H9 (cell line): ENCODE measurements at regions not wholly inside any gene's neighbourhood (a gene's known extent, or its start where the extent isn't known, plus 50 kb on each side); places are given as distances from the start of the nearest gene placed in this dataset.

ENCODE experiments used
- DNase-seq: peaks from one replicate; pipeline ENCODE4 v3.0.0-alpha.2; 2017
- H2AFZ ChIP-seq: one replicate; pipeline ENCODE4 v1.6.1; 2013; ENCODE audit warnings: mild to moderate bottlenecking, low read length, control low read depth, moderate library complexity
- H2AK5ac ChIP-seq: 2 replicates; pipeline ENCODE4 v1.6.1; 2013; ENCODE audit warnings: low read length, control low read depth, mixed read lengths; ENCODE audit not compliant: insufficient read length
- H2BK120ac ChIP-seq: one replicate; pipeline ENCODE4 v1.6.1; 2013; ENCODE audit warnings: low read depth, mild to moderate bottlenecking, low read length, control low read depth, inconsistent platforms; ENCODE audit not compliant: poor library complexity, severe bottlenecking
- H2BK12ac ChIP-seq: 2 replicates; pipeline ENCODE4 v1.6.1; 2013; ENCODE audit warnings: low read length, control low read depth, mixed read lengths, low read depth; ENCODE audit not compliant: insufficient read length
- H2BK15ac ChIP-seq: 2 replicates; pipeline ENCODE4 v1.6.1; 2013; ENCODE audit warnings: low read depth, low read length, control low read depth
- H2BK20ac ChIP-seq: one replicate; pipeline ENCODE4 v1.6.1; 2013; ENCODE audit warnings: low read depth, mild to moderate bottlenecking, low read length, control low read depth, inconsistent platforms; ENCODE audit not compliant: poor library complexity, severe bottlenecking
- H2BK5ac ChIP-seq: 2 replicates; pipeline ENCODE4 v1.6.1; 2013; ENCODE audit warnings: low read length, control low read depth, mixed read lengths; ENCODE audit not compliant: insufficient read length
- H3K14ac ChIP-seq: 2 replicates; pipeline ENCODE4 v1.6.1; 2013; ENCODE audit warnings: low read length, control low read depth; ENCODE audit not compliant: insufficient read depth
- H3K18ac ChIP-seq: 2 replicates; pipeline ENCODE4 v1.6.1; 2013; ENCODE audit warnings: low read depth, mild to moderate bottlenecking, mixed read lengths, low read length, control low read depth; ENCODE audit not compliant: insufficient read length
- H3K23ac ChIP-seq: 2 replicates; pipeline ENCODE4 v1.6.1; 2013; ENCODE audit warnings: low read length, control low read depth, mixed read lengths, low read depth; ENCODE audit not compliant: insufficient read length
- H3K23me2 ChIP-seq: 2 replicates; pipeline ENCODE4 v1.6.1; 2013; ENCODE audit warnings: low read depth, mild to moderate bottlenecking, mixed read lengths, low read length, control low read depth; ENCODE audit not compliant: insufficient read length, poor library complexity, severe bottlenecking
- H3K27ac ChIP-seq: 2 replicates; pipeline ENCODE4 v1.5.1; 2013; ENCODE audit warnings: low read length, control low read depth, mixed read lengths, low read depth; ENCODE audit not compliant: insufficient read length
- H3K27me3 ChIP-seq: 2 replicates; pipeline ENCODE4 v1.6.1; 2013; ENCODE audit warnings: low read length, control low read depth, inconsistent platforms; ENCODE audit not compliant: insufficient read depth
- H3K4ac ChIP-seq: 2 replicates; pipeline ENCODE4 v1.6.1; 2013; ENCODE audit warnings: low read depth, mild to moderate bottlenecking, control low read depth, inconsistent platforms, low read length, moderate library complexity
- H3K4me1 ChIP-seq: 2 replicates; pipeline ENCODE4 v1.6.1; 2013; ENCODE audit warnings: low read length, control low read depth, inconsistent platforms; ENCODE audit not compliant: insufficient read depth
- H3K4me2 ChIP-seq: 2 replicates; pipeline ENCODE4 v1.6.1; 2013; ENCODE audit warnings: low read length, control low read depth, mixed read lengths; ENCODE audit not compliant: insufficient read length, insufficient read depth
- H3K56ac ChIP-seq: 2 replicates; pipeline ENCODE4 v1.6.1; 2013; ENCODE audit warnings: low read depth, mild to moderate bottlenecking, mixed read lengths, low read length, control low read depth; ENCODE audit not compliant: insufficient read length
- H3K79me1 ChIP-seq: 2 replicates; pipeline ENCODE4 v1.6.1; 2013; ENCODE audit warnings: low read depth, mild to moderate bottlenecking, moderate library complexity, low read length, control low read depth, inconsistent platforms; ENCODE audit not compliant: insufficient read depth, poor library complexity, severe bottlenecking
- H3K79me2 ChIP-seq: 2 replicates; pipeline ENCODE4 v1.6.1; 2013; ENCODE audit warnings: low read length, control low read depth, inconsistent platforms; ENCODE audit not compliant: insufficient read depth
- H3K9ac ChIP-seq: 2 replicates; pipeline ENCODE4 v1.6.1; 2013; ENCODE audit warnings: low read length, control low read depth, mixed read lengths; ENCODE audit not compliant: insufficient read length; ENCODE audit errors: extremely low read depth
- H3K9me3 ChIP-seq: one replicate; pipeline ENCODE4 v1.6.1; 2013; ENCODE audit warnings: low read depth, low read length, inconsistent platforms; ENCODE audit not compliant: control insufficient read depth
- H3T11ph ChIP-seq: one replicate; pipeline ENCODE4 v1.6.1; 2013; ENCODE audit warnings: mild to moderate bottlenecking, low read length, control low read depth, inconsistent platforms
- H4K20me1 ChIP-seq: one replicate; pipeline ENCODE4 v1.6.1; 2013; ENCODE audit not compliant: control insufficient read depth, insufficient read length, insufficient read depth
- H4K5ac ChIP-seq: 2 replicates; pipeline ENCODE4 v1.6.1; 2013; ENCODE audit warnings: low read depth, mild to moderate bottlenecking, mixed read lengths, low read length, control low read depth; ENCODE audit not compliant: insufficient read length
- H4K8ac ChIP-seq: replicated peaks from 2 replicates; pipeline ENCODE4 v1.6.1; 2013; ENCODE audit warnings: low read length, control low read depth, mixed read lengths, low read depth; ENCODE audit not compliant: insufficient read length
- H4K91ac ChIP-seq: 2 replicates; pipeline ENCODE4 v1.6.1; 2013; ENCODE audit warnings: low read depth, mild to moderate bottlenecking, moderate library complexity, mixed read lengths, low read length, control low read depth; ENCODE audit not compliant: insufficient read length
- H3K27ac Mint-ChIP-seq, 3 experiments: 2 replicates in 2 of 3; 3 replicates in 1 of 3; pipeline ENCODE4 v1.8.0; 2020 to 2021; ENCODE audit warnings: mixed read lengths in 3 of 3, mild to moderate bottlenecking in 1 of 3, moderate library complexity in 1 of 3
- H3K27me3 Mint-ChIP-seq: 2 replicates; pipeline ENCODE4 v1.8.0; 2021; ENCODE audit warnings: low read depth, mild to moderate bottlenecking, moderate library complexity, mixed read lengths
- H3K36me3 Mint-ChIP-seq, 3 experiments: 2 replicates in 2 of 3; 3 replicates in 1 of 3; pipeline ENCODE4 v1.8.0; 2020 to 2021; ENCODE audit warnings: low read depth in 3 of 3, mixed read lengths in 3 of 3; ENCODE audit not compliant: insufficient read depth in 1 of 3
- H3K4me1 Mint-ChIP-seq, 2 experiments: 2 replicates each; pipeline ENCODE4 v1.8.0; 2020; ENCODE audit warnings: mixed read lengths in 2 of 2
- H3K4me3 Mint-ChIP-seq, 2 experiments: 2 replicates in 1 of 2; 3 replicates in 1 of 2; pipeline ENCODE4 v1.8.0; 2020 to 2021; ENCODE audit warnings: mild to moderate bottlenecking in 2 of 2, mixed read lengths in 2 of 2, moderate library complexity in 1 of 2
- H3K9me3 Mint-ChIP-seq, 2 experiments: 2 replicates in 1 of 2; 3 replicates in 1 of 2; pipeline ENCODE4 v1.8.0; 2020; ENCODE audit warnings: mild to moderate bottlenecking in 2 of 2, mixed read lengths in 2 of 2, moderate library complexity in 1 of 2
- CTCF ChIP-seq: fragments of 200-600 bp; sonication (generic); conservative IDR thresholded peaks from 3 replicates; pipeline ENCODE4 v1.8.0; 2021; ENCODE audit warnings: antibody characterized with exemption, mild to moderate bottlenecking
- WGBS: extraction: QIAGEN DNeasy Blood & Tissue Kit; methylation state at CpG from one replicate; pipeline ENCODE4 v1.1.7; 2013; ENCODE audit warnings: missing lambda C conversion rate, low lambda C conversion rate, mixed read lengths; ENCODE audit not compliant: insufficient read length; ENCODE audit errors: extremely low coverage; 5-methylcytosine and 5-hydroxymethylcytosine counted together

- H3K9me3 ChIP-seq: no peaks in the 10 kb centered on the region
- H3K36me3 Mint-ChIP-seq: peaks cover 3 to 8% (median 8%) of the 10 kb centered on the region in 3 experiments; a peak in 4 of 7 replicates
Observed at GRCh38 chr21:17964199-17964598, 145.0 kb upstream of the C21orf91 start.

More at GRCh38 chr21:17964199-17964598, 145.0 kb upstream of the C21orf91 start:
- Mint-ChIP-seq H3K4me1 (peaks cover 9 to 14% of the 10 kb centered on the region in 2 experiments), H3K27ac (no peak overlapping the region), H3K27me3 (no peaks in the 10 kb centered on the region), H3K9me3 (no peaks in the 10 kb centered on the region; a peak in 1 of 5 replicates), H3K4me3 (no peak overlapping the region)
- Histone ChIP-seq H3K4me1 (no peaks in the 10 kb centered on the region), H4K5ac (no peak overlapping the region), H2AK5ac (no peak overlapping the region), H2BK12ac (no peak overlapping the region), H3K27me3 (no peaks in the 10 kb centered on the region), H2AFZ (no peak overlapping the region), H3K4ac (no peak overlapping the region), H3K23me2 (no peaks in the 10 kb centered on the region), H4K20me1 (no peaks in the 10 kb centered on the region), H3K27ac (no peak overlapping the region), H3K56ac (no peak overlapping the region), H3K18ac (no peak overlapping the region), H3K79me2 (no peaks in the 10 kb centered on the region), H3K14ac (no peak overlapping the region), H3K23ac (no peak overlapping the region), H2BK120ac (no peak overlapping the region), H2BK20ac (no peak overlapping the region), H3K4me2 (no peak overlapping the region), H4K8ac (no peak overlapping the region), H3K9ac (no peak overlapping the region), H4K91ac (no peak overlapping the region), H3T11ph (no peak overlapping the region), H2BK15ac (no peak overlapping the region), H3K79me1 (no peaks in the 10 kb centered on the region), H2BK5ac (no peak overlapping the region)
- WGBS: no CpG with 5 or more reads among the region's 5 CpGs
- TF ChIP-seq CTCF: no peak
- no peak for DNase-seq
